WERI-Rb-1 (cell line): ENCODE measurements at regions not wholly inside any gene's neighbourhood (a gene's known extent, or its start where the extent isn't known, plus 50 kb on each side); places are given as distances from the start of the nearest gene placed in this dataset.

Source experiments
- DNase-seq: peaks from one replicate; pipeline ENCODE4 v3.0.0-alpha.2; 2020
- H3K27ac ChIP-seq: fragments of 250-450 bp; sonication (Bioruptor Pico); 2 replicates; pipeline ENCODE4 v1.5.1; 2020; ENCODE audit warnings: mild to moderate bottlenecking, moderate library complexity
- H3K27me3 ChIP-seq: fragments of 250-450 bp; sonication (Bioruptor Pico); 2 replicates; pipeline ENCODE4 v1.5.1; 2021; ENCODE audit warnings: mild to moderate bottlenecking, low read depth, moderate library complexity; ENCODE audit not compliant: insufficient read depth, severe bottlenecking
- H3K36me3 ChIP-seq: fragments of 250-450 bp; sonication (Bioruptor Pico); 2 replicates; pipeline ENCODE4 v1.5.1; 2020; ENCODE audit warnings: mild to moderate bottlenecking, moderate library complexity
- H3K4me3 ChIP-seq: 2 replicates; pipeline ENCODE4 v1.5.1; 2011; ENCODE audit warnings: low read depth, mild to moderate bottlenecking, control low read depth, low read length
- H3K9me3 ChIP-seq: fragments of 250-450 bp; sonication (Bioruptor Pico); 2 replicates; pipeline ENCODE4 v1.5.1; 2021; ENCODE audit warnings: mild to moderate bottlenecking, moderate library complexity; ENCODE audit not compliant: severe bottlenecking
- TF ChIP-seq, protein P1 (sequence below): IDR thresholded peaks from 2 replicates; pipeline ENCODE4 v1.5.1; 2011; ENCODE audit warnings: low read depth, mild to moderate bottlenecking, control low read depth, inconsistent platforms, low read length

DNA sequence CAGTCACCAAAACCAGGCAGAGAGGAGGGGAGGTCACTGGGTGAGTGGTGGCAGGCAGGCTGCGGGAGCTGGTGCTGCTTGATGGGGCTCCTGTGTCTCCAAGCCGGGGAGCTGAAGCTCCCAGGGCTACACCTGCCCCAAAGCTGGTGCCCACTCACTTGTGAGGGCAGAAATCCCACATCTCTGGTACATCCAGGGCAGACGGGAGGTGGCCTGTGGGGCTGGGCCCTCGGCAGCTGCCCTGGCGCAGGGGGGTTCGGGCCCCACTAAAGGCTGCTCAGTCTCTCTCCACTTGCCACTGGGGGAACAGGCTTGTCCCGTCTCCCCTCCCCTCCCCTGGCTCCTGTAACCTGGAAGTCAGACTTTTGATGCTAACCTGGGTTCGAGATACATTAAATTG is 55.6 kb upstream of the PPARA start:
- Histone ChIP-seq H3K27me3 (no peaks in the 10 kb centered on the region), H3K27ac (no peak overlapping the region), H3K36me3 (no peaks in the 10 kb centered on the region; the same call in 1 of the 2 replicates), H3K9me3 (no peaks in the 10 kb centered on the region), H3K4me3 (no peak overlapping the region)
- no peak for DNase-seq
- TF ChIP-seq, protein P1, sequence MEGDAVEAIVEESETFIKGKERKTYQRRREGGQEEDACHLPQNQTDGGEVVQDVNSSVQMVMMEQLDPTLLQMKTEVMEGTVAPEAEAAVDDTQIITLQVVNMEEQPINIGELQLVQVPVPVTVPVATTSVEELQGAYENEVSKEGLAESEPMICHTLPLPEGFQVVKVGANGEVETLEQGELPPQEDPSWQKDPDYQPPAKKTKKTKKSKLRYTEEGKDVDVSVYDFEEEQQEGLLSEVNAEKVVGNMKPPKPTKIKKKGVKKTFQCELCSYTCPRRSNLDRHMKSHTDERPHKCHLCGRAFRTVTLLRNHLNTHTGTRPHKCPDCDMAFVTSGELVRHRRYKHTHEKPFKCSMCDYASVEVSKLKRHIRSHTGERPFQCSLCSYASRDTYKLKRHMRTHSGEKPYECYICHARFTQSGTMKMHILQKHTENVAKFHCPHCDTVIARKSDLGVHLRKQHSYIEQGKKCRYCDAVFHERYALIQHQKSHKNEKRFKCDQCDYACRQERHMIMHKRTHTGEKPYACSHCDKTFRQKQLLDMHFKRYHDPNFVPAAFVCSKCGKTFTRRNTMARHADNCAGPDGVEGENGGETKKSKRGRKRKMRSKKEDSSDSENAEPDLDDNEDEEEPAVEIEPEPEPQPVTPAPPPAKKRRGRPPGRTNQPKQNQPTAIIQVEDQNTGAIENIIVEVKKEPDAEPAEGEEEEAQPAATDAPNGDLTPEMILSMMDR: no peak

DNA sequence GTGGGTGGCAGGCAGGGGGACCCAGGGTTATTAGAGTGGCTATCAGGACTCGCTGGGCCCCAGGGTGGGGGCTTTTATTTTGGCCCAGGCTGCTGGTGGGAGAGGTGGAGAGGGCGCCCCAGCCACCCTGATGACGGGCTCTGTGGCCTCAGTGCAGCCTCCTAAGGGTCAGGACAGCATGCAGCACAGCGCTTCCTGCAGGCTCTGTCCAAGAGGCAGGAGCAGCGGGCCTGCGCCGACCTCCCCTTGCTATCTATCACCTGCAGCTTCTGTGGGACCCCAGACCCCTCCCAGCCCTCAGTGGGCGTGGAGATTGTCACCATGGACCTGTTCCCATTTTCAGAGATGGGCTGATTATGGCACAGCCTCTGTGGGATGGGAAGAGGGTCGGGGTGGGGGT is 54.3 kb upstream of the PPARA start:
- no peak overlapping the region for H3K27ac ChIP-seq
- no peak for DNase-seq
- H3K36me3 ChIP-seq: no peaks in the 10 kb centered on the region; the same call in 1 of the 2 replicates
- H3K4me3 ChIP-seq: no peak overlapping the region
- H3K9me3 ChIP-seq: no peaks in the 10 kb centered on the region
- no peaks in the 10 kb centered on the region for H3K27me3 ChIP-seq
- TF ChIP-seq, protein P1: no peak

DNA sequence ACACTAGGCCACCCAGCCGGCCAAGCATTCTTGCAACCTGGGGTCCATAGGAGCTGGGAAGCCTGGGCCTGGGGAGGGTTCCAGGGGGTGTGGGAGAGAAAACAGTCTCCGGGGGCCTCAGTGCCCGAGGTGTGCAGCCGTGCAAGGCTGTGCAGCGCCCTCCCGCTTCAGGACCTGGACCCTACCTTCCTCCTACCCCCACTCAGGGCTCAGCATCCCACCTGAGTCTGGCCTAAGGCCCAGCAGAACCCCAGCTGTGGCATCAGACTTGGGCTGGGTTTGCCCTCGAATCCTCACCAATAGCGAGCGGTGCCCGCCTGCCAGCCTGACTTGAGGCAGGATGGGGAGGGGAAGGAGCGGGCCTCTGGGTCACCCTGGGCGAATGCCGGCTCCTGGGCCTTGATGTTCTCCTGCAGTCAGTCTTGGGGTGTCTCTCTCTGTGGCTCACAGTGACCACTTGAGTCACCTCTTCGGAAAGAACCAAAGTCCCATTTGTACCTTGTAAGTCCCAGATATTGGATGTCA is 53.6 kb upstream of the PPARA start:
- TF ChIP-seq, protein P1: no peak
- H3K27ac ChIP-seq: no peak overlapping the region
- H3K9me3 ChIP-seq: no peaks in the 10 kb centered on the region
- H3K4me3 ChIP-seq: no peak overlapping the region
- DNase-seq: no peak
- H3K36me3 ChIP-seq: no peaks in the 10 kb centered on the region; the same call in 1 of the 2 replicates
- H3K27me3 ChIP-seq: no peaks in the 10 kb centered on the region

- no peak for DNase-seq
- no peaks in the 10 kb centered on the region; the same call in 1 of the 2 replicates for H3K36me3 ChIP-seq
- no peak overlapping the region for H3K27ac ChIP-seq
- H3K27me3 ChIP-seq: no peaks in the 10 kb centered on the region
- H3K4me3 ChIP-seq: no peak overlapping the region
- TF ChIP-seq, protein P1: no peak
- no peaks in the 10 kb centered on the region for H3K9me3 ChIP-seq
Observed at GRCh38 chr22:46097268-46097900, 52.9 kb upstream of the PPARA start.

DNA sequence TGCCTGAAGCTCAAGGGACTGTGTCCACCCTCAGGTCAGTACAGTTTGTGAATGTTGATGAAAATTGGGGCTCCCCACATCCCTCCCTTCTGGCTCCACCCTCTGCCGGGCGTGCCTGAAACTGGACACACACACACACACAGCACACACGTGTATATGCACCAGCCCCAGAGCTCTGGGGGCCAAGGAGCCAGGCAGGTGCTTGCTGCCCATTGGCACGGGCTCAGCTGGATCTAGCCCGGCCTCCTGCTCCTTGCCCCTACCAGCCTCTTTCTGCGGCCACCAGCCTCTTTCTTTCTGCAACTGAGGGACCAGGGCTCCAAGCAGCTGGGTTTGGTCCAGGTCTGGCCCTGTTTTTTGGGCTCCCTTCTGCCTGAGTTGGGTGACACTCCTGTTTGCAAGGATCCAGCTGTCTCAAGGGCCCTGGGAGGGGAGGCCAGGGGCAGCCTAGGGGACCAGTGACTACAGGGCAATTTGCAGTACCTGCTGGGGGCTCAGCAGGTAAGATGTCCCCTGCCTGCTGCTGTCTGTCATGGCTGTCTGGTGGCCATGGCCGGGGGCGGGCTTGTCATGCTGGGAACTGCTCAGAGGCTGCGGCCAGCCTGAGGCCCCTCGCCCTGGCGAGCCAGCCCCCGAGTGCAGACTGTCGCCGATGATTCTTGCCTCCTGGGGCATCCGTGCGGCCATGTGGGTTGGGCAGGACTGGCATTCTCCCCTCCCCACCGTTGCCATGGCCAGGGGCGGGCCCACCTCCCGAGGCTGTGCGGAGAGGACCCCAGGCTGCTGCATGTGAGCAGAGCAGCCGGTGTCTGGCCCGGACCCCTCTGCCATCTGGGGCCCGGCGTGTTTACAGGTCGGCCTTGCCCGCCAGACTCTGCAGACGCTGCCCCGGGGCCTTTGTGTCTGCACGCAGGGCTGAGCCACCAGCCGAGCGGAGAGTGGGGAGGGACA is 51.5 kb upstream of the PPARA start:
- no peak for DNase-seq
- Histone ChIP-seq H3K36me3 (no peaks in the 10 kb centered on the region), H3K27ac (no peak overlapping the region)

More for the DNA sequence above, 51.5 kb upstream of the PPARA start:
- TF ChIP-seq, protein P1: no peak
- H3K4me3 ChIP-seq: no peak overlapping the region
- H3K27me3 ChIP-seq: no peaks in the 10 kb centered on the region
- H3K9me3 ChIP-seq: no peaks in the 10 kb centered on the region
